LHCN-M2 (cell line): ENCODE measurements at regions not wholly inside any gene's neighbourhood (a gene's known extent, or its start where the extent isn't known, plus 50 kb on each side); places are given as distances from the start of the nearest gene placed in this dataset.

Source experiments
- DNase-seq: peaks from one replicate; pipeline ENCODE4 v3.0.0-alpha.2; 2012; ENCODE audit warnings: low read depth

DNA sequence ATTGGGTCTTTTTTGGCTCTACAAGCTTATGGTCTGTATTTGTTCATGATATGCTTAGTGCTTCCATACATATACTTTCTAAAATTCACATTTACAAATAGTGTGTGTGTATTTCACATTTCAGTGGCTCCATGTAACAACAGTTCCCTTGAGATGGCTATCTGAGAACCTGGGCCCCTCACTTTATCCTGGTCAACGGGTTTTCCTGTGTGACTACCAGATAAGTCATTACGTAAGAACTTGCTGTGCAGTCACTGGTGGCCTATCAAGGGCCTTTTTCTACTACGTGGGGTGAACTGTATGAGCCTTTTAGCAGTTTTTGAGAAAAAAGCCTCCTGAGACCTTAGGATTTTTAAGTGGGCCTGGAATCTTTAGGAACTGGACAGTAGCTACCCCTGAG lies 454.1 kb downstream of the PCNX1 start:
- DNase-seq: peak; percentile 37

DNA sequence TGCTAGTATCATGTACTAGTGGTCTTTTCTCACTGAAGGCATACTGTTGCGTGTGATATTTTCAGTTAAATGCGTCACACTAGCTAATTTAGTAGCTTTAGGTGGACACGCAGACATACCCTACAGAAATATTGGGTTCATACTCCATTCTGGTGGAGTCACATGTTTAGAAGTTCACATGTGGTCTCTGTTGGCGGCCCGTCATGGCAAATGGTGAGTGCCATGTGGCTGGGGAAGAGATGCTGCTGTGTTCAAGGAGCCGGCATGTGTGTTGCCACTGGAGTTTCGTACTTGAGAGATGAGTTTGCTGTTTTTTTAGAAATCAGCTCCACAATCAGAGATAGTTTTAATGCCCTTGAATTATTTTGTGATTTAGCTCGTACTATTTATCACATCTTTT lies 454.6 kb downstream of the PCNX1 start:
- DNase-seq: no peak

DNA sequence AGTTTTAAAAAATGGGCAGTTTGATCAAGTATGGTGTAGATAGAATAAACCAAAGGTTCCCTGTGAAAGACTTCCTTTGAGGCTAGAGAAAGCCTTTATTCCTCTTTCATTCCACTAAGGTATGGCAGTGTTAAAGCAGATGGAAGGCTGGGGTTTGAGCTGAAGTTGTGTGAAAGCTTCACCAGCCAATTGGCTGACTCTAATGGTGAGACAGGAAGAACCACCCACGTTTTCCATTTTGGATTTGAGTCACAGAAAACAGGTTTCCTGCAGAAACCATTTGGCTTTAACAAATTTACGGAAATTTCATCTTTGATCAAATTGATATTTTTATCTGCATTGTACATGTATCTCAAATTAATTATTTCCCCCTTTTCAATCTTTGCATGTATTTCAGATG lies 455.0 kb downstream of the PCNX1 start:
- DNase-seq: no peak

DNA sequence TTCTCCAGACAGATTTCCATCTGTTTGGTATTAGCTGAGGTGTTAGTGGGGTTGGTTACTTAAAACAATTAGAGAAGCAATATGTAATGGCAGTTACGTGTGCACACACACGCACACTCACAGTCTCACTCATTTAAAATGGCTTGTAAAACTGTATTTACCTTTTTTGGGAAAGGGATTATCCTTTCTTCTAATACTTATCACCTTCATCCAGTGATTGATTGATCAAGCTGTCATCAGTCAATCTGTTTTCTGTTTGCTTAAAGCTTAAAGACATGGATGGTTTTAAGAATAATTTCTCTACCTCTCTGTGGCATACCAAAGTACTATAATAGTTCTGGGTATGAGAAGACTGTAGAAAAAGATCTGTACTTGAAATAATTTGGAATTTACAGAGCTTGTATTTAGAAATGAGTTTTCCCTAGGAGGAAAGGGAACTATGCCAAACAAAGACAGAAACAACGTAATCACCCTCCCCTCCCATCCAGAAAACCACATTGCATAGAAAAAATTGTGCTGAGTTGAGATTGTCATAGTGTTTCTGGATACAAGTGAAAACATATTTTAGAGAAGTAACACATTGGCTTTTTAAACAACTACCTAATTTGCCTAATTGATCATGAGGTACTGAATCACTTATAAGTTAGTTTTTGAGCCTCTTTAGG lies 455.8 kb downstream of the PCNX1 start:
- peak; percentile 37 for DNase-seq

DNA sequence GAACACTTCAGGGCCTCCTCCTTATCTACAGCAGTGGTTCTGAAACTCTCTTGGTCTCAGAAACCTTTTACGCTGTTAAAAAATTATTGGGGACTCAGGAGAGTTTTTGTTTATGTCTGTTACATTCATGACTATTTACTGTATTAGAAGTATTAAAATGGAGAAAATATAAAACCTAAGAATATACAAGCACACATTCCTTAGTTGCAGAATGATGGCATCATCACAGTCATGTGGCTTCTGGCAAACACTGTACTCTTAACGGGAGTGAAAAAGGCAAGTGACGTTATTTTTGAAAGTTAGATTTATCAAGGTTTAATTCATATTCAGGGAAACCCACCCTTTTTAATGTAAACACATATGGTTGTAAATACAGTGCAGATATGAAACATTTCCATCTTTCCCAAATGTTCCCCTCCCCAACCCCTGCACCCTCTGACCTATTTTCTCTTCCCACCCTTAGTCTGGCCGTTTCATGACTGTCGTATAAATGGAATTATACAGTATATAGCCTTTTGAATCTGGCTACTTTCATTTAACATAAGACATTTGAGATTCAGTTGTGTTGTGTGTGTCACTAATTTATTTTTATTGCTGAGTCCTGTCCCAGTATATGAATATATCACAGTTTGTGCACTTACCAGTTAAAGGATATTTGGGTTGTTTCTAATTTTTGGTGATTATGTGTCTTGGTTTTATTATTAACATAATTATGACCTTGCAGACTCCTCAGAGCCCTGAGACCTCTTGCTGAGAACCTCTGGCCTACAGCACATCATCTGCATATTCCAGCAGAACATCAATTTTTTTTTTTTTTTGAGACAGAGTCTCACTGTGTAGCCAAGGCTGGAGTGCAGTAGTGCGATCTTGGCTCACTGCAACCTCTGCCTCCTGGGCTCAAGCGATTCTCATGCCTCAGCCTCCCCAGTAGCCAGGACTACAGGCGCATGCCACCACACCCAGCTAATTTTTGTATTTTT lies 457.0 kb downstream of the PCNX1 start:
- DNase-seq: peak; percentile 33

DNA sequence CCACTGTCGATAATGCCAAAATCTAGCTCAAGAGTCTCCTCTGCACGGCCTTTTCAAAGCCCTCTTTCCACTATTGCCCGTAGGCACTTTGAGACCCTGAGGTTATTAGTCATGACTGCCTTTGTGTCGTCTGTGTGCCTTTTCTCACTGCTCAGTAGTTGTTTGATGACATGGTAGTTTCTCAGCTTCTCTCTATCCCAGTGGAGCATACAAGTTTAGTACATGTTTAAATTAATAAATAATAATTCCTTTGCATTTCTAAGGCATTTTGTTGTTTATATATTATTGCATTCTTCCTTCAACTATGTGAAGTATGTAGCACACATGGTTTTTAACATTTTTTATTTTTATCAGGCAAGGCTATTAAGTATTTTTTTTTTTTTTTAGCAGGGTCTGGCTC lies 458.1 kb downstream of the PCNX1 start:
- DNase-seq: no peak

DNA sequence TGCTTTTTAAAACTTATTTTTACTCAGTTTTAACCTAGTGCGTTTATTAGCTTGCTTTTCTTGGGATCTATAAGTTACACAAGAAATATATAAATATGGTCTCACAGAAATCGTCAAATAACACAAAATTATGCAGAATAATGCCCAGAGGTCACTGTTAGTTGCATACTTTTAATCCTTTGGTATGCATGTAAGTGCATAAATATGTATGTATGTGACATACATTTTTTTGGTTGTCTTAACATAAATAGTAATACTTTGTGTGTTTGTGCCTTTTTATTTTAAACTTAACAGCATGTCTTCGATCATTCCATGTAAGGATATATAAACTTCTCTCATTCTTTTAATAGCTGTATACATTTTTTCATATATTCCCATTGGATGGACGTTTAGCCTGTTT lies 459.6 kb downstream of the PCNX1 start:
- no peak for DNase-seq

DNA sequence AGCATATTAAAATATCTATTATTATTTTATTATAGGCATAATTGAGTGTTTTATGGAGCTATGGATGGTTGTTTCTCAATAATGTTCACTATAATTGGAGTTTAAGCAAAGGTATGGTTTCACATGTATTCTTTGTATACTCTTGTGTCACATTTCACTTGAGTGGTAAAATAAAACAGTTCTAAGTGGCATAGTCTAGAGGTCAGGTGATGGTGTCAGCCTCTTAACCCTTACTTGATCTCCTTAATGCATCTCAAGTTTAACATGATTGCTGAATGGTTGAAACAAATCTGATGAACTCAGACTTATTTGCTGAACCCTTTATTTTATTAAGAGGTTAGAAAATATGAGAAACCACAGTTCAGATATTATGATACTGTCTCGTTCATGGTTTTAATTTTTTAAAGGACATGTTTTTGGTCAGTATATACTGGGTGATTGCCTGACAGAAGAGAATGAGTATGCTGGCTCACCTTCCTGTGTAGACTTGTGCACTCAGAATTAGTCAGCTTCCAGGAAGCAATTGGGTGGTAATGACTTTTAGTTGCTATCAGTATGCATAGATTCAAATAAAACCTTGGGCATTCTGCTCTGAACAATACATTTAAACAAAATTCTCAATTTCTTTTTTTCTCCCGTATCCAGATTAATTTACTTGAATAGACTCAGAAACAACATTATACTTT lies 464.6 kb downstream of the PCNX1 start:
- peak; percentile 62 for DNase-seq

DNA sequence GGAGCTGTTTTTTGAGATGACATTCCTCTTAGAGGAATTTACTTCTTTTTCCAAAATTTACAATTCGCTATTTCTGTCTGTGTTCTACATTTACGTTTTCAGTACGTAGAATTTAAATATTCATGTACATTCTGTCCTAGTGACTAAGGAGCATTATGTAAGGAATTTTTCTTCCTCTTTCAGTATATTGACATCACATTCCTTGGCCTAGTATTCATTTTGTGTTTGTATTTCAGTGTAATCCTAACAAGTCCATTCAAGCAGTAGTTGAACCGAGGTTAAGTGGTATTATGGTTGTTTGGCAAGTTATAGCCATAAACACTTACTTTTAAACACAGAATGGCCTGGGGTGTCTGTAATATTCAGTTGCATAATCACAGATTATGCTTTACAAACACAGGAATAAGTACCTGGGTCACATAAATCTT lies 465.2 kb downstream of the PCNX1 start:
- peak; percentile 52 for DNase-seq

DNA sequence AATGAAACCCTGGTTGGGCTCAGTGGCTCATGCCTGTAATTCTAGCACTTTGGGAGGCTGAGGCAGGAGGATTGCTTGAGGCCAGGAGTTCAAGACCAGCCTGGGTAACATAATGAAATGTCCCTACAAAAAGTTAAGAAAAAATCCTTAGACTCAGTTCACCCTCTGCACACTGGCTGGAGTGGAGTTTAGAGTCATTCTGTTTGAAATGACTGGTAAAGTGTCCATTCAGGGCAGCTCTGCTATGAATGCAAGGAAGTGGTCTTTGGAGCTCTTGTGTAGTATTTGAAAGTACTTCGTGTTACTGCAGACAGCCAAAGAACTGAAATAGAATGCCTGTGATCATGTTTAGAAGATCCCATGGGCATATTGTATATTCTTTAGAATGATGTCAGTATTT lies 466.5 kb downstream of the PCNX1 start:
- DNase-seq: no peak

DNA sequence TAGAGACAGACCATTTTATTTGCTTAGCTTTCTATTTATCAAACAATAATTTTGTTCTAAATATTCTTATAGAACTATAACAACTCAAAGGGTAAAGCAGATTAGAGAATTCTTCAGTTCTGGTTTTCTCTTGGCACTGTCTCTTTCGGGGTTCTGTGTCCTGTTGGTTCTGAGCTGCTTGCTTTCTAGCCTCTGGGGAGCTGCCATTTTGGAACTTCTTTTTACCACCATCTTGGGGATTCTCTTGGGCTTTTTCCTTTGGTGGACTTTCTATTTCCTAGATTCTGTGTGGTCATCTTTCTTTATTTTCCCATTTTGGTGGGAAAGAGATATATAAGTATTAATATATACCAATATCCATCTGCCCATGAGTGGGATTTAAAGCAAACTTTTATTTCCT lies 467.7 kb downstream of the PCNX1 start:
- DNase-seq: no peak

DNA sequence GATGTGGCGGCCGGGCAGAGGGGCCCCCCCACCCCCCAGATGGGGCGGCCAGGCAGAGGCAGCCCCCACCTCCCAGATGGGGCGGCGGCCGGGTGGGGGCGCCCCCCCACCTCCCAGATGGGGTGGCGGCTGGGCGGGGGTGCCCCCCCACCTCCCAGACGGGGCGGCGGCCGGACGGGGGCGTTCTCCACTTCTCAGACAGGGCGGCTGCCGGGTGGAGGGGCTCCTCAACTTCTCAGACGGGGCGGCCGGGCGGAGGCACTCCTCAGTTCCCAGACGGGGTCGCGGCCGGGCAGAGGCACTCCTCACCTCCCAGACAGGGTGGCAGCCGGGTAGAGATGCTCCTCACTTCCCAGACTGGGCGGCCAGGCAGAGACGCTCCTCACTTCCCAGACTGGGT lies 469.8 kb downstream of the PCNX1 start:
- no peak for DNase-seq

DNA sequence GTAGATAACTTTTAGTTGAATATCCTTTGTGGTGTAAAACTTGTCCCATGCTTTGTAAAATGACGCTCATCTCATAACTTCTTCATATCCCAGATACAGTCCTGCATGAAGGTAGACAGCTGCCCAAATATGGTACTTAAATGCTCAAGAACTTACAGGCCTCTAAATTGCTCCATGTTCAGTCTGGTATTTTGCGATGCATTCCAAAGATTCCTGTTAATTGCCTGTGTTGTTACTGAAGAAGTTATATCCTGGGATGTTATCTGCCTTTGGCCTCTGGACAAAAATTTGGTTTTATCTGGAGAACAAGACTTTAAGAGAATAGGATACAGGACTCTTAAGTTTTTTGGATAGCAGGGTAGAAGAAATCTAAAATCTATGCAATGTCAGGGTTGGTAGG lies 473.0 kb downstream of the PCNX1 start:
- peak; percentile 48 for DNase-seq

DNA sequence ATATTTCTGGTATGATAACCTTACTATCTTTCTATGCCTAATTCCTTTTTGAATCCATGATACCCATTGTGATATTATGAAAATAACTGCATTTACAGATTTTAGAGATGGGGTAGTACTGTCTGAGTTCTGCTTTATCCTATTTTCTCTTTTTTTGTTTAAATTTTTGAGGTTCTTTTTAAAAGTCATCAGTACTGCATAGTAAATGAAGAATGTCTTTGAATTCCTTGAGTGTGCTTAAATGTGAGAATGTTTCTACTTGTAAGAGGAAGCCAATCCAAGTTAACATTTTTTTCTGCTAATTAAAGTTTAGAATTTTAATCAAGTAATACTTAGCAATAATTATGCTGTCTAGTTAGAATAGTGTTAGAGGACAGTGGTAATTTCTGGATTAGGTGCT lies 474.6 kb downstream of the PCNX1 start:
- no peak for DNase-seq

DNA sequence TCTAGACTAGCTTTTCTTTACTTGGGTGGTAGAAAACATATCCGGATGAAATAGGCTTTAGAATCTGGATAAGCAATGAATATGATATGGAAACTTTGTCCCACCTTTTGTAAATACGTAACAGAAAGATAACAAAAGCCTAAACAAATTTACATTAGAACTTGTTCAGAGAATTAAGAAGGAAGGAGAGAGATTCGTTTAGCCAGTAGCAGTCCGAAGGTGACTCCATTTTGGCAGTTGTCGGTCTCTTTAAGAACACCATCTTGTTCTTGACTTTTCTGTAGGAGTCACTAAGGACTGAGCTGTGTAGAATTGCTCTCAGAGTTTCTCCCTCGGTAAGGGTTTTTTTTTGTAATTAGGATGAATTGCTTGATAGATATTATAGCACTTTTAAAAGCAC lies 475.1 kb downstream of the PCNX1 start:
- DNase-seq: no peak

DNA sequence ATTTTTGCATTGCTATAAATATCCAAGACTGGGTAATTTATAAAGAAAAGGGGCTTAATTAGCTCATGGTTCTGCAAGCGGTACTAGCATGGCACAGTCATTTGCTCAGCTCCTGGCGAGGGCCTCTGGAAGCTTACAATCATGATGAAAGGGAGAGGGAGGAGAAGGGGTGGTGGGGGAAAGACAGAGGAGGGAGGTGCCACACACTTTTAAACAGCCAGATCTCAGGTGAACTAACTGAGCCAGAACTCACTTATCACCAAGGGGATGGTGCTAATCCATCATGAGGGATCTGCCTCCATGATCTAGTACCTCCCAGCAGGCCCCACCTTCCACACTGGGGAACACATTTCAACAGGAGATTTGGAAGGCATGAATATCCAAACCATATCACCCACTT lies 476.3 kb downstream of the PCNX1 start:
- DNase-seq: no peak

DNA sequence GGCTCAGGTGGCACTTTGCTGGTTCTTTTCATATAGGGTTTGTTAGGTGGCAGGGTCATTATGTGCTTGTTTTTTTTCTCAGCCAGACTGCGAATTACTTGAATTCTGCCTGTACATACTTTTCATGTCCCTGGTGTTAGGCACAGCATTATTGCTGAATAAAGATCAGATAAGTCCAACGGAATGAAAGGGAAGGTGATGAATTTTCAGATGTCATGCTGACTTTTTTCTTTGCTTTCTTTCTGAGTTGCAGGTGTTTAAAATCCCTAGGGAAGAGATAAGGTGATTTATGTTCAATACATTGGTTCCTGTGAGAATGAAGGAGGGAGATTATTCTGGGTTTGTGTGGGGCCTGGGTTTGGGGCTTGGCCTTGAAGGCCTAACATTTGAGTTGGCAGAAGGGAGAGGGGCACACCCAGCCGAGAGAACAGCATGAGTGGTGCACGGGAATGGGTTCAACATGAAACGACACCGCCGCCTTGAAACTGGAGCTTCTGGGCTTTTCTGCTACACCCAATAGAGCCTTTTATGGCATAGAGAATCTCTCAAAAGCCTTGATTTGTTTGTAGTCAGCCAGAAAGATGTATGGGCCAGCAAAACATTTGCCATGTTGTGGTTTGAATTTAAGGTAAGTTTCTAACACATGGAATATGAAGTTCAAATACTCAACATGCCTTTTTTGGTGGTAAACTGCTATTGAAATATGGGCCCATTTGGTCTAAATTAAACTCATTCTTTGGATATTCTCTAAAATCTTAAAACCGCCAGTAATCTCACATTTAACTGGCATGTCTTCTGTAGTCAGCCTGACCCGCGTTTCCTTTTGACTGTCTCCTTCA lies 477.0 kb downstream of the PCNX1 start:
- no peak for DNase-seq

DNA sequence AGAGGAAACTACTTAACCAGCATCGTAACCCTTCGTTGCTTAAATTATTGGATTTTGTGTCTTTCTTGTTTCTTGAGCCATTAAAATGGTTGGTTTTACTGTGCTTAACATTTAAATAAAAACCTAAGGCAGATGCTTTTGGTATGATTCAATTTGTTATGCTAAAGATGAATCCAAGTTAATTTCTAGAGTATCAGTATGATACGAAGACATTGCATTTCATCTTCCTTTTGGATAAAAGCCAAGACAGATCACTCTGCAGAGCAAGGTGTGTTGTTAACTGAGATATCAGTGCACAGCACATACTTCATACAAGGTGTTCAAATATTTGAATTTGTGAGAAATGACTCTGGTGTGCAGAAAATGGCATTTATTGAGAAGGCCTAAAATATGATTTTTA lies 480.5 kb downstream of the PCNX1 start:
- no peak for DNase-seq

DNA sequence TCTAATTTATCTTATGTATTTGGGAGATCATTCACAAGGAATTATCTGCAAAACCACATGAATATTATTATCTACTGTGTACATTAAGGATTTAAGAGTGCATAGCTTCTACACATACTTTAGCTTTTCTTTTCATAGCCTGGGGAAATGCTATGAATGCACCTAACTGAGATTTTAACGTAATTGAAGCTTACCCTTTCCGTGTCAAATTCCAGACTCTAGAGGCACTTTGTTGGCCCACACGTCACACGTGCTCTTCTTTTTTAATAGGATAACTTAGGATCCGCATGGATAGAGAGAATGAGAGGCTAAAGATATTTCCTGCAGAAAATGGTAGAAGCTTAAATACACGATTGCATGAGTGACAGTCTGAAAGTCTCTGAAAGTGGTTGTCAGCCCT lies 481.1 kb downstream of the PCNX1 start:
- DNase-seq: no peak

DNA sequence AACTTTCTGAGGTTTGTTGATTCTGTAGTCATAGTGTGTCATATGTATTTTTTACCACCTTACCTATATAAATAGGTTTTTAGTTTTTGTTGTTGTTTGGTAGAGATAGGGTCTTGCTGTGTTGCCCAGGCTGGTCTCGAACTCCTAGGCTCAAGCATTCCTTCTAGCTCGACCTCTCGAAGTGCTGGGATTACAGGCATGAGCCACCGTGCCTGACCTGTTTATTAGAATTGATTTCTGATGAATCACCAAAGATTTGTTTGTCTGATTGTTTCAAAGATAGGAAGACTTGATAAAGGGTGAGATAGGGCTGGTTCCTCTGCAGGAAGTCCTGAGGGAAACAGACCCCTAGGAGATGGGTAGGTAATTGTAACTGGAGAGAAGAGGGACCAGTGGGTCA lies 481.6 kb downstream of the PCNX1 start:
- no peak for DNase-seq

DNA sequence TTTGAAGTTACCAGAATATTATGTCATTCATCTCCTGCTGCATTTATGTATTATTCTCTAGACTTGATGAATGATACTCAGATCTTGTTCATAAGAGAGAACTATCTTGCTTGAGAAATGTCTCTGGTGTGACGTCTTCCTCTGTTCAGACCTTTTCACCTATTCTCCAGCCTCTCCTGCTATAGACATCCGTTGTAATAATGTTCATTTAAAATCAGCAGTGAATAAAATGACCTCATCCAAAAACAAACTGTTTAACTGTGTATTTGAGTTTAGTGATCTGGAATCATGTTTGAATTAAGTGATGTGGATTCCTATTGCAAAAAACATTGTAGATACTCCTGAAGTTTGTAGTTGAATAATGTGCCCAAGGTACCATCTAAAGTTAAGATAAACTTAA lies 487.1 kb downstream of the PCNX1 start:
- DNase-seq: no peak
